ENCODE measurements at regions not wholly inside any gene's neighbourhood (a gene's known extent, or its start where the extent isn't known, plus 50 kb on each side); places are given as distances from the start of the nearest gene placed in this dataset.

DNA sequence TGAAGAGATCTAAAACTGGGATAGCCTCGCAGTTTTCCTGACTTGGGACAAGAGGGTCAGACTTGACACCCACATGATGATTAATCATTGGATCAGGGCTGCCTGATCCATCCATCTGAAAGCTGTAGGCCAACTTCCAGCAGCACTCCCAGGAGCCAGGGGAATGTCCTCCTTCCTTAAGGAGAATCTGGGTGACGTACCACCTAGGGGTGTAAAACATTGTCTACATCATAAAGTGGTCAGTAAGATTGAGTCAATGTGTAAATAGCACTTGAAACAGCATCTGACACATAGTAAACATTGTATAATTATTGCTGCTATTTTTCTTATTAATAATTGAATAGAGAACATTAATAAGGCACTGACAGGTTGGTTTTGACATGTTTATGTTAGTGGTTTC, 392.8 kb downstream of the JRKL start:
- Mint-ChIP-seq H3K4me1 (ENCODE audit: low read depth, unreplicated experiment) (peaks cover 10% of the 10 kb centered on the region), H3K4me3 (ENCODE audit: unreplicated experiment) (no peak overlapping the region), H3K36me3 (ENCODE audit: insufficient read depth, unreplicated experiment) (no peaks in the 10 kb centered on the region), H3K9me3 (ENCODE audit: unreplicated experiment) (peaks cover 14% of the 10 kb centered on the region), H3K27me3 (ENCODE audit: insufficient read depth, unreplicated experiment) (peaks cover 3% of the 10 kb centered on the region), H3K27ac (ENCODE audit: unreplicated experiment) (no peak overlapping the region)
- H3K4me1 ChIP-seq: 0 out of 2 replicates have a peak, but pooled peaks cover 6% of the 10 kb centered on the region
- ChIA-PET CTCF (no interaction called here), POLR2A (no interaction called here)
- BruUV-seq (replicated peaks): no TSS peak
- no peaks in the 10 kb centered on the region for H3K27me3 ChIP-seq (replicated peaks; ENCODE audit: control insufficient read depth, insufficient read depth, low read length)
- TF ChIP-seq, protein P1, sequence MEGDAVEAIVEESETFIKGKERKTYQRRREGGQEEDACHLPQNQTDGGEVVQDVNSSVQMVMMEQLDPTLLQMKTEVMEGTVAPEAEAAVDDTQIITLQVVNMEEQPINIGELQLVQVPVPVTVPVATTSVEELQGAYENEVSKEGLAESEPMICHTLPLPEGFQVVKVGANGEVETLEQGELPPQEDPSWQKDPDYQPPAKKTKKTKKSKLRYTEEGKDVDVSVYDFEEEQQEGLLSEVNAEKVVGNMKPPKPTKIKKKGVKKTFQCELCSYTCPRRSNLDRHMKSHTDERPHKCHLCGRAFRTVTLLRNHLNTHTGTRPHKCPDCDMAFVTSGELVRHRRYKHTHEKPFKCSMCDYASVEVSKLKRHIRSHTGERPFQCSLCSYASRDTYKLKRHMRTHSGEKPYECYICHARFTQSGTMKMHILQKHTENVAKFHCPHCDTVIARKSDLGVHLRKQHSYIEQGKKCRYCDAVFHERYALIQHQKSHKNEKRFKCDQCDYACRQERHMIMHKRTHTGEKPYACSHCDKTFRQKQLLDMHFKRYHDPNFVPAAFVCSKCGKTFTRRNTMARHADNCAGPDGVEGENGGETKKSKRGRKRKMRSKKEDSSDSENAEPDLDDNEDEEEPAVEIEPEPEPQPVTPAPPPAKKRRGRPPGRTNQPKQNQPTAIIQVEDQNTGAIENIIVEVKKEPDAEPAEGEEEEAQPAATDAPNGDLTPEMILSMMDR (IDR thresholded peaks at IDR 0.05; ENCODE audit: insufficient read depth in 1 of 2, low read depth in 1 of 2, low read length in 1 of 2, severe bottlenecking in 1 of 2, unreplicated experiment in 1 of 2): no peak
- no peak overlapping the region for H3K4me3 ChIP-seq (ENCODE audit: low read depth, low read length)
- peaks cover 6% of the 10 kb centered on the region; the same call in 1 of the 2 replicates for H3K9me3 ChIP-seq
- H3K36me3 ChIP-seq (ENCODE audit: control insufficient read depth, insufficient read depth, low read length): no peaks in the 10 kb centered on the region
- no peak for DNase-seq
- intact Hi-C loops (cut with micrococcal nuclease; ENCODE audit: unreplicated experiment): no loop called here

GRCh38 chr11:96783311-96783710, 393.5 kb downstream of the JRKL start:
- TF ChIP-seq, protein P1 (IDR thresholded peaks at IDR 0.05; ENCODE audit: insufficient read depth in 1 of 2, low read depth in 1 of 2, low read length in 1 of 2, severe bottlenecking in 1 of 2, unreplicated experiment in 1 of 2): no peak
- Mint-ChIP-seq H3K9me3 (ENCODE audit: unreplicated experiment) (peaks cover 9% of the 10 kb centered on the region), H3K27ac (ENCODE audit: unreplicated experiment) (no peak overlapping the region), H3K27me3 (ENCODE audit: insufficient read depth, unreplicated experiment) (peaks cover 3% of the 10 kb centered on the region), H3K36me3 (ENCODE audit: insufficient read depth, unreplicated experiment) (no peaks in the 10 kb centered on the region), H3K4me1 (ENCODE audit: low read depth, unreplicated experiment) (peaks cover 5% of the 10 kb centered on the region), H3K4me3 (ENCODE audit: unreplicated experiment) (no peak overlapping the region)
- peaks cover 6% of the 10 kb centered on the region; the same call in 1 of the 2 replicates for H3K9me3 ChIP-seq
- CTCF ChIA-PET: no interaction called here
- DNase-seq: no peak
- H3K4me3 ChIP-seq (ENCODE audit: low read depth, low read length): no peak overlapping the region
- POLR2A ChIA-PET: no interaction called here
- no peaks in the 10 kb centered on the region for H3K36me3 ChIP-seq (ENCODE audit: control insufficient read depth, insufficient read depth, low read length)
- 0 out of 2 replicates have a peak, but pooled peaks cover 2% of the 10 kb centered on the region for H3K4me1 ChIP-seq
- intact Hi-C loops (cut with micrococcal nuclease; ENCODE audit: unreplicated experiment): no loop called here
- H3K27me3 ChIP-seq (replicated peaks; ENCODE audit: control insufficient read depth, insufficient read depth, low read length): no peaks in the 10 kb centered on the region
- no TSS peak for BruUV-seq (replicated peaks)

DNA sequence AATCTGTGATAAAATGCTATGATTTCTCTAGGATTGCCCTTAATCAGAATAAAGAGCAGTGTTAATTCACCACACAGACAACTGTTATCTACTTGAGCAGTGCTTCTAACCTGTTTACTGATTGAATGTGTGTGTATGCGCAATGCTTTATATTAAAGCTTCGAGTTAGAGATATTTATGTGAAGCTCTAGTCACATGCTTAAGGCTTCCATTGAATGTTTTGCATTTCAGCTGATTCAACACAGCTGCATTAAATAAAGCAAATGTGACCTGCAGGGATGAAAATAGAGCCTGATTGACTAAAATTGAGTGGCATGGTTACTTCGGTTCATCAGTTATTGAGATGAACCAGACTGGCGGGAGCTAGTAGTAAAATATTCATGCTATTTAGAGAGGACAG, 395.3 kb downstream of the JRKL start:
- H3K27me3 ChIP-seq (replicated peaks; ENCODE audit: control insufficient read depth, insufficient read depth, low read length): no peaks in the 10 kb centered on the region
- H3K4me1 ChIP-seq: no peaks in the 10 kb centered on the region
- no peaks in the 10 kb centered on the region for H3K36me3 ChIP-seq (ENCODE audit: control insufficient read depth, insufficient read depth, low read length)
- intact Hi-C loops (cut with micrococcal nuclease; ENCODE audit: unreplicated experiment): no loop called here
- DNase-seq: no peak
- ChIA-PET CTCF (no interaction called here), POLR2A (no interaction called here)
- H3K4me3 Mint-ChIP-seq (ENCODE audit: unreplicated experiment): no peak overlapping the region
- H3K36me3 Mint-ChIP-seq (ENCODE audit: insufficient read depth, unreplicated experiment): no peaks in the 10 kb centered on the region
- no peaks in the 10 kb centered on the region for H3K4me1 Mint-ChIP-seq (ENCODE audit: low read depth, unreplicated experiment)
- H3K27ac Mint-ChIP-seq (ENCODE audit: unreplicated experiment): no peak overlapping the region
- no peaks in the 10 kb centered on the region for H3K9me3 Mint-ChIP-seq (ENCODE audit: unreplicated experiment)
- H3K4me3 ChIP-seq (ENCODE audit: low read depth, low read length): no peak overlapping the region
- no TSS peak for BruUV-seq (replicated peaks)
- H3K9me3 ChIP-seq: no peaks in the 10 kb centered on the region
- TF ChIP-seq, protein P1 (IDR thresholded peaks at IDR 0.05; ENCODE audit: insufficient read depth in 1 of 2, low read depth in 1 of 2, low read length in 1 of 2, severe bottlenecking in 1 of 2, unreplicated experiment in 1 of 2): no peak
- peaks cover 4% of the 10 kb centered on the region for H3K27me3 Mint-ChIP-seq (ENCODE audit: insufficient read depth, unreplicated experiment)
